HepG2 (cell line): ENCODE measurements at regions not wholly inside any gene's neighbourhood (a gene's known extent, or its start where the extent isn't known, plus 50 kb on each side); places are given as distances from the start of the nearest gene placed in this dataset.

Source experiments
- AHR ChIP-seq: IDR thresholded peaks from 2 replicates; pipeline ENCODE4 v1.6.1; 2018; ENCODE audit warnings: missing genetic modification reagents, missing compliant biosample characterization
- ARID5B ChIP-seq: IDR thresholded peaks from 2 replicates; pipeline ENCODE4 v1.4.0; 2020; ENCODE audit warnings: mild to moderate bottlenecking, missing genetic modification reagents
- CEBPZ ChIP-seq: IDR thresholded peaks from 2 replicates; pipeline ENCODE4 v1.6.1; 2012; ENCODE audit warnings: low read length, improper control_type of control experiment
- LBX2 ChIP-seq: sonication (generic); formaldehyde crosslinking; IDR thresholded peaks from 2 replicates; pipeline ENCODE4 v1.5.0; 2020; ENCODE audit warnings: missing genetic modification reagents, mild to moderate bottlenecking, borderline replicate concordance
- ZNF292 ChIP-seq: sonication (generic); formaldehyde crosslinking; IDR thresholded peaks from 2 replicates; pipeline ENCODE4 v1.8.1; 2022; ENCODE audit warnings: mild to moderate bottlenecking, low read depth, missing genetic modification reagents, borderline replicate concordance
- ZNF331 ChIP-seq: sonication (generic); formaldehyde crosslinking; IDR thresholded peaks from 2 replicates; pipeline ENCODE4 v1.4.0; 2020; ENCODE audit warnings: missing genetic modification reagents
- ZNF678 ChIP-seq: sonication (generic); formaldehyde crosslinking; IDR thresholded peaks from 2 replicates; pipeline ENCODE4 v1.4.0; 2020; ENCODE audit warnings: mild to moderate bottlenecking, missing genetic modification reagents
- ZSCAN30 ChIP-seq: sonication (generic); formaldehyde crosslinking; IDR thresholded peaks from 2 replicates; pipeline ENCODE4 v1.5.0; 2020; ENCODE audit warnings: mild to moderate bottlenecking, missing genetic modification reagents
- TF ChIP-seq, protein P1 (sequence below): IDR thresholded peaks from 2 replicates; pipeline ENCODE4 v1.6.1; 2016; ENCODE audit warnings: low read depth, missing genetic modification reagents, missing compliant biosample characterization
- TF ChIP-seq, protein P2 (sequence below): sonication (generic); formaldehyde crosslinking; IDR thresholded peaks from 2 replicates; pipeline ENCODE4 v1.8.0; 2022; ENCODE audit warnings: missing genetic modification reagents, mild to moderate bottlenecking, inconsistent platforms, borderline replicate concordance

DNA sequence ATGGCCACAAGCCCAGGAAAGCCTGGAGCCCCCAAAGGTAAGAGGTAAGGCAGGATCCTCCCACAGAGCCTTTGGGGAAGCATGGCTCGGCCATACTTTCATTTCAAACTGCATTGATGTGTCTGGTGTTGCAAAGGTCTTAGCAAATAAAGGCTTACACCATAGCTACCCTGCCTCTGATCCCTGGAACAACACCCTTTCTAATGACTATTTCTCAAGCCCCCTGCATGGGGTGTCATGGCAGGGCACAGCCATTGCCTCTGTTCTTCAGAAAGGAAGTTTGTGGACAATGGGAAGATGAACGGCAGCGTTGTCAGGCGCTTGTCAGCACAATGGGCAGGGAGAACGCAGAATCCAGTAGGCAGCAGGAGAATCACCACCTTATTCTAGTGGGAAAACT is 435.0 kb upstream of the SMIM21 start (continued):
- TF ChIP-seq ARID5B (CRISPR knock-in tag) = no peak
- no peak for TF ChIP-seq CEBPZ
- TF ChIP-seq ZSCAN30 (CRISPR knock-in tag) = no peak
- TF ChIP-seq, protein P1, sequence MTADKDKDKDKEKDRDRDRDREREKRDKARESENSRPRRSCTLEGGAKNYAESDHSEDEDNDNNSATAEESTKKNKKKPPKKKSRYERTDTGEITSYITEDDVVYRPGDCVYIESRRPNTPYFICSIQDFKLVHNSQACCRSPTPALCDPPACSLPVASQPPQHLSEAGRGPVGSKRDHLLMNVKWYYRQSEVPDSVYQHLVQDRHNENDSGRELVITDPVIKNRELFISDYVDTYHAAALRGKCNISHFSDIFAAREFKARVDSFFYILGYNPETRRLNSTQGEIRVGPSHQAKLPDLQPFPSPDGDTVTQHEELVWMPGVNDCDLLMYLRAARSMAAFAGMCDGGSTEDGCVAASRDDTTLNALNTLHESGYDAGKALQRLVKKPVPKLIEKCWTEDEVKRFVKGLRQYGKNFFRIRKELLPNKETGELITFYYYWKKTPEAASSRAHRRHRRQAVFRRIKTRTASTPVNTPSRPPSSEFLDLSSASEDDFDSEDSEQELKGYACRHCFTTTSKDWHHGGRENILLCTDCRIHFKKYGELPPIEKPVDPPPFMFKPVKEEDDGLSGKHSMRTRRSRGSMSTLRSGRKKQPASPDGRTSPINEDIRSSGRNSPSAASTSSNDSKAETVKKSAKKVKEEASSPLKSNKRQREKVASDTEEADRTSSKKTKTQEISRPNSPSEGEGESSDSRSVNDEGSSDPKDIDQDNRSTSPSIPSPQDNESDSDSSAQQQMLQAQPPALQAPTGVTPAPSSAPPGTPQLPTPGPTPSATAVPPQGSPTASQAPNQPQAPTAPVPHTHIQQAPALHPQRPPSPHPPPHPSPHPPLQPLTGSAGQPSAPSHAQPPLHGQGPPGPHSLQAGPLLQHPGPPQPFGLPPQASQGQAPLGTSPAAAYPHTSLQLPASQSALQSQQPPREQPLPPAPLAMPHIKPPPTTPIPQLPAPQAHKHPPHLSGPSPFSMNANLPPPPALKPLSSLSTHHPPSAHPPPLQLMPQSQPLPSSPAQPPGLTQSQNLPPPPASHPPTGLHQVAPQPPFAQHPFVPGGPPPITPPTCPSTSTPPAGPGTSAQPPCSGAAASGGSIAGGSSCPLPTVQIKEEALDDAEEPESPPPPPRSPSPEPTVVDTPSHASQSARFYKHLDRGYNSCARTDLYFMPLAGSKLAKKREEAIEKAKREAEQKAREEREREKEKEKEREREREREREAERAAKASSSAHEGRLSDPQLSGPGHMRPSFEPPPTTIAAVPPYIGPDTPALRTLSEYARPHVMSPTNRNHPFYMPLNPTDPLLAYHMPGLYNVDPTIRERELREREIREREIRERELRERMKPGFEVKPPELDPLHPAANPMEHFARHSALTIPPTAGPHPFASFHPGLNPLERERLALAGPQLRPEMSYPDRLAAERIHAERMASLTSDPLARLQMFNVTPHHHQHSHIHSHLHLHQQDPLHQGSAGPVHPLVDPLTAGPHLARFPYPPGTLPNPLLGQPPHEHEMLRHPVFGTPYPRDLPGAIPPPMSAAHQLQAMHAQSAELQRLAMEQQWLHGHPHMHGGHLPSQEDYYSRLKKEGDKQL = no peak
- no peak for TF ChIP-seq ZNF292
- no peak for TF ChIP-seq ZNF331 (CRISPR knock-in tag)
- TF ChIP-seq, protein P2, sequence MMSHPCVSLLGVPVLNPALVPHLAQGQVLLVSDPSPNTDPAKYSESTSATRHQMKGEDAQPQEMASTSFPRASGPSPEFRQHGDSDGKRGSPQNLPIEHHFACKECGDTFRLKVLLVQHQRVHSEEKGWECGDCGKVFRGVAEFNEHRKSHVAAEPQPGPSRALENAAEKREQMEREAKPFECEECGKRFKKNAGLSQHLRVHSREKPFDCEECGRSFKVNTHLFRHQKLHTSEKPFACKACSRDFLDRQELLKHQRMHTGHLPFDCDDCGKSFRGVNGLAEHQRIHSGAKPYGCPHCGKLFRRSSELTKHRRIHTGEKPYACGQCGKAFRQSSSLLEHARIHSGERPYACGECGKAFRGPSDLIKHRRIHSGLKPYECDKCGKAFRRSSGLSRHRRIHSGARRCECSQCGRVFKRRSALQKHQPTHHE (CRISPR knock-in tag) = no peak
- no peak for TF ChIP-seq ZNF678 (CRISPR knock-in tag)
- no peak for TF ChIP-seq LBX2 (CRISPR knock-in tag)
- no peak for TF ChIP-seq AHR (CRISPR knock-in tag)
